ENCODE measurements at regions not wholly inside any gene's neighbourhood (a gene's known extent, or its start where the extent isn't known, plus 50 kb on each side); places are given as distances from the start of the nearest gene placed in this dataset.

GRCh38 chr18:75129717-75130477 is 79.0 kb downstream of the PTGR3 start:
- H3K79me2 ChIP-seq (ENCODE audit: insufficient read depth): no peaks in the 10 kb centered on the region
- H2AFZ ChIP-seq (ENCODE audit: low read depth): no peak overlapping the region
- H3K9me2 ChIP-seq: no peaks in the 10 kb centered on the region
- no peak for DNase-seq
- no peaks in the 10 kb centered on the region for H3K36me3 ChIP-seq (replicated peaks in 1 of 2; ENCODE audit: control insufficient read depth in 1 of 2, insufficient read depth in 2 of 2, low read length in 1 of 2)
- H3K4me1 ChIP-seq (ENCODE audit: control insufficient read depth in 1 of 2, insufficient read depth in 2 of 2, low read depth in 1 of 2, low read length in 1 of 2): peaks cover 0 to 8% of the 10 kb centered on the region in 2 experiments; a peak in 1 of 4 replicates
- H3K9ac ChIP-seq: no peak overlapping the region
- no peak overlapping the region for H3K4me2 ChIP-seq
- no peaks in the 10 kb centered on the region for H3F3A ChIP-seq (replicated peaks; ENCODE audit: insufficient read depth)
- TF ChIP-seq EZH2phosphoT487 (IDR thresholded peaks at IDR 0.05; ENCODE audit: borderline replicate concordance, low read depth) (no peak), ZBTB33 (IDR thresholded peaks at IDR 0.05; ENCODE audit: borderline replicate concordance, low read depth) (no peak), RAD21 (IDR thresholded peaks at IDR 0.05; ENCODE audit: low read length) (no peak), TEAD4 (IDR thresholded peaks at IDR 0.05; ENCODE audit: borderline replicate concordance, insufficient read depth) (no peak), JUND (IDR thresholded peaks at IDR 0.05) (no peak), ELF1 (IDR thresholded peaks at IDR 0.05) (no peak), MXI1 (IDR thresholded peaks at IDR 0.05; ENCODE audit: low read depth, low read length) (no peak), RFX5 (IDR thresholded peaks at IDR 0.05; ENCODE audit: low read length) (no peak), TCF12 (IDR thresholded peaks at IDR 0.05) (no peak), REST (IDR thresholded peaks at IDR 0.05; ENCODE audit: low read depth, low read length) (no peak), RXRA (IDR thresholded peaks at IDR 0.05; ENCODE audit: borderline replicate concordance, low read depth) (no peak), FOSL2 (IDR thresholded peaks at IDR 0.05; ENCODE audit: borderline replicate concordance, low read depth) (no peak), EP300 (IDR thresholded peaks at IDR 0.05; ENCODE audit: borderline replicate concordance in 1 of 2, low read depth in 1 of 2, low read length in 1 of 2) (no peak), YY1 (IDR thresholded peaks at IDR 0.05; ENCODE audit: low read depth) (no peak), MAX (IDR thresholded peaks at IDR 0.05; ENCODE audit: low read depth) (no peak)
- no peaks in the 10 kb centered on the region for H3K27me3 ChIP-seq (ENCODE audit: insufficient read depth)
- 83% methylated on average over 18 of the region's 18 CpGs for WGBS (ENCODE audit: low lambda C conversion rate)
- H3K4me3 ChIP-seq (ENCODE audit: low read depth in 2 of 2, low read length in 1 of 2): no peak overlapping the region
- no peaks in the 10 kb centered on the region for H4K20me1 ChIP-seq (ENCODE audit: insufficient read depth)
- CTCF ChIA-PET: interaction anchor here (1.0 kb wide), 1 partner anchor 81 kb away, joined by 3 read pairs; the partner anchor contains the start of gene TSHZ1
- no peak overlapping the region for H3K27ac ChIP-seq (ENCODE audit: low read depth in 2 of 2, low read length in 1 of 2)
- no peaks in the 10 kb centered on the region for H3K9me3 ChIP-seq
- POLR2A ChIA-PET: no interaction called here

Data from SK-N-SH (cell line).